T47D (cell line): ENCODE measurements at regions not wholly inside any gene's neighbourhood (a gene's known extent, or its start where the extent isn't known, plus 50 kb on each side); places are given as distances from the start of the nearest gene placed in this dataset.
"Not testable (repeated sequence)": the region's sequence is repeated elsewhere in the genome, so short reads cannot be mapped to it uniquely, and the experiment has no call there.

Experiments
- DNase-seq, 2 experiments: peaks; one replicate each; pipeline versions ENCODE4 v3.0.0 to v3.0.0-alpha.2; 2011 to 2012; ENCODE audit warnings: low read depth in 1 of 2, low spot score in 1 of 2
- JUND ChIP-seq: IDR thresholded peaks from 2 replicates; pipeline ENCODE4 v1.6.1; 2012; ENCODE audit warnings: low read depth
- in situ Hi-C: cut with HindIII; loops from 2 replicates; pipeline ENCODE4 v1.10.0; 2016; ENCODE audit warnings: low sequenced_read_pairs, low pct_unique_long_range_greater_than_20kb

GRCh38 chr3:27554706-27555105 lies 70.5 kb upstream of the SLC4A7 start:
- TF ChIP-seq JUND, result no peak
- DNase-seq, result no peak
- in situ Hi-C loops, result no loop called here

- no peak for DNase-seq
- in situ Hi-C loops, result no loop called here
- no peak for TF ChIP-seq JUND
These were observed 69.8 kb upstream of the SLC4A7 start for GRCh38 chr3:27553886-27554540.

GRCh38 chr3:27552708-27553107 lies 68.5 kb upstream of the SLC4A7 start:
- in situ Hi-C loops, DNase-seq: not testable (repeated sequence)

- in situ Hi-C loops, DNase-seq: not testable (repeated sequence)
These were observed 67.2 kb upstream of the SLC4A7 start for GRCh38 chr3:27551413-27551812.

- in situ Hi-C loops, result no loop called here
- no peak for DNase-seq
- no peak for TF ChIP-seq JUND
These were observed 60.9 kb upstream of the SLC4A7 start for GRCh38 chr3:27545061-27545460.

- in situ Hi-C loops, result no loop called here
- no peak for TF ChIP-seq JUND
- no peak for DNase-seq
These were observed 60.2 kb upstream of the SLC4A7 start for GRCh38 chr3:27544372-27544865.

GRCh38 chr3:27542476-27542875 lies 58.3 kb upstream of the SLC4A7 start:
- no peak for TF ChIP-seq JUND
- in situ Hi-C loops, result no loop called here
- no peak for DNase-seq

- TF ChIP-seq JUND, result no peak
- in situ Hi-C loops, result no loop called here
- DNase-seq, result no peak
These were observed 56.0 kb upstream of the SLC4A7 start for GRCh38 chr3:27540231-27540630.

GRCh38 chr3:27536491-27536890 lies 52.3 kb upstream of the SLC4A7 start:
- TF ChIP-seq JUND, result no peak
- no peak for DNase-seq
- in situ Hi-C loops, result no loop called here

- TF ChIP-seq JUND, result no peak
- DNase-seq, result no peak
- in situ Hi-C loops, result no loop called here
These were observed 51.7 kb upstream of the SLC4A7 start for GRCh38 chr3:27535809-27536392.

- no peak for TF ChIP-seq JUND
- in situ Hi-C loops, result no loop called here
These were observed 49.8 kb upstream of the SLC4A7 start for GRCh38 chr3:27533718-27534573.

More at GRCh38 chr3:27533718-27534573, 49.8 kb upstream of the SLC4A7 start:
- peak in 1 of 2 experiments; percentile 79 for DNase-seq
